Memory B cell (primary cell): ENCODE measurements at regions not wholly inside any gene's neighbourhood (a gene's known extent, or its start where the extent isn't known, plus 50 kb on each side); places are given as distances from the start of the nearest gene placed in this dataset.

Experiments
- ATAC-seq: fragments of 150-1000 bp; cut with Tn5 transposase; 2 replicates; pipeline ENCODE4 v1.10.0; 2021; ENCODE audit warnings: low read depth, mild to moderate bottlenecking, moderate library complexity
- DNase-seq, 2 donors: peaks; one replicate each; pipeline ENCODE4 v3.0.0; 2022; ENCODE audit warnings: low spot score in 2 of 2
- H3K27ac Mint-ChIP-seq: one replicate; pipeline ENCODE4 v1.8.0; 2022; ENCODE audit warnings: mild to moderate bottlenecking, moderate library complexity, mixed read lengths
- H3K27me3 Mint-ChIP-seq: one replicate; pipeline ENCODE4 v1.8.0; 2022; ENCODE audit warnings: mixed read lengths
- H3K36me3 Mint-ChIP-seq: one replicate; pipeline ENCODE4 v1.8.0; 2022; ENCODE audit warnings: mild to moderate bottlenecking, mixed read lengths
- H3K4me1 Mint-ChIP-seq: one replicate; pipeline ENCODE4 v1.8.0; 2022; ENCODE audit warnings: mixed read lengths
- H3K4me3 Mint-ChIP-seq: one replicate; pipeline ENCODE4 v1.8.0; 2022; ENCODE audit warnings: mild to moderate bottlenecking, moderate library complexity, mixed read lengths
- H3K9me3 Mint-ChIP-seq: one replicate; pipeline ENCODE4 v1.8.0; 2022; ENCODE audit warnings: mixed read lengths

DNA sequence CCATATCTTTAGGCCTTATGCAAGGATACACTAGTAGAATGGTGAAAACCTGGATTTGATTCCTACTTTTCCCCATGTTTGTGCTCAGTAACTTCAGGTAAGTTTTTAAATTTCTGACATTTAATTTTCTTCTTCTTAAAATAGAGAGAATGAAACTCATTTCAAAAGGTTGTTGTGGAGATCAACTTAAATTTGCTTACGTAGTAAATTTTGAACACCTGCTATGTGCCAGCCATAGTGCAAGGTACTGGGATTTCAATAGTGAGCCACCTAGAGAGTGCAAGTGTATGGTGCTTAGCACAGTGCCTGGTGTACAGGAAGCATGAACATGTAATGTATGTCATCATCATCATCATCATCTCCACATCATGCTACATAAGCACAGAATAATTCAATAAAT lies 73.6 kb upstream of the SMIM36 start:
- Mint-ChIP-seq H3K4me3 (no peak overlapping the region), H3K27me3 (no peaks in the 10 kb centered on the region), H3K4me1 (peaks cover 10% of the 10 kb centered on the region), H3K36me3 (no peaks in the 10 kb centered on the region), H3K9me3 (peaks cover 2% of the 10 kb centered on the region), H3K27ac (no peak overlapping the region)
- DNase-seq (no peak), ATAC-seq (no peak)

DNA sequence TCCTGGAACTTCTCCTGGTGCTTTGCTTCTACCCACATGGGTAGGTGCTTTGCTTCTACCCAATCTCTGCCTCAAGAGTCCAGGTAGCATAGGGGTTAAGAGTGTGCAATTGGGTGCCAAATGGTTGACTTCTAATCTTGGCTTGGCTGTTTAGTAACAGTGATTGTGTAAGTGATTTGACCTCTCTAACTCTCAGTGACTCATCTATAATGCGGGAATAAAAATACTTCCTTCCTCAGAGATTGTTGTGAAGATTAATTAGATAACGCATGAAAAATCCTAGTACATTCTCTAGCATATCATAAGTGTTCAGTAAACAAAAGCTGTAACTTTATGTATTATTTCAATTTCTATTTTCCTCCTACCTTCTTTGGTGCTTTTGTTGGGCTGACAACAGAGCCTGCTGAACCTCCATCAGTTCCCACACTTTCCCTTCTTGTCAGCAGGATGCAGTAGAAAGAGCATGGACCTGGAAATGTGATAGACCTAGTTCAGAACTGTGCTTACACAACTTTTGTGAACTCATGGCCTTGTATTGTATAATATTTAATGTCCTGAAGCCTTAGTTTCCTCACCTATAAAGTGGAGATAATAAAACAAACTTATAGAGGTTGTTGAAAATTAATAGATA lies 72.9 kb upstream of the SMIM36 start:
- no peak for DNase-seq

DNA sequence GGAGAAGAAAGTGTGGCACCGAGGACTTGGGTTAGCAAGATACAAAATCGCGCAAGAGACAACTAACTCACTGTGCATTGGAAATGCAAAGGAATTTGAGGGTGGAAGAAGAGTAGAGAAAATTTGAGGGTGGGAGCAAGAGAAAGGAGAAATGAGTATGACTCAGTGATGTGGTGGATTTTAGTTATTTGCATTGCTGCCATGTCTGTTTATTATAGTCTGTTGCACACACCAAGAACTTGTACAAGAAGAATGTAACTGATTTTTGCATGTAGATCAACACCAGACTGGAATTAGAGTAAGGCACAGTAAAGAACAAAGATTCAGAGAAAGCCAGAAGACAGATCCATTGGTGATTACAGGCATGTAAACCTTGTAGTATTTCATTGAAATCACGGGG lies 71.6 kb upstream of the SMIM36 start:
- ATAC-seq (no peak), DNase-seq (no peak)
- Mint-ChIP-seq H3K4me3 (no peak overlapping the region), H3K27me3 (no peaks in the 10 kb centered on the region), H3K4me1 (peaks cover 10% of the 10 kb centered on the region), H3K27ac (no peak overlapping the region), H3K9me3 (peaks cover 2% of the 10 kb centered on the region), H3K36me3 (no peaks in the 10 kb centered on the region)

More for the DNA sequence above, 72.9 kb upstream of the SMIM36 start:
- no peak overlapping the region for H3K27ac Mint-ChIP-seq
- no peaks in the 10 kb centered on the region for H3K27me3 Mint-ChIP-seq
- ATAC-seq, result no peak
- H3K4me1 Mint-ChIP-seq, result peaks cover 10% of the 10 kb centered on the region
- no peaks in the 10 kb centered on the region for H3K36me3 Mint-ChIP-seq
- no peak overlapping the region for H3K4me3 Mint-ChIP-seq
- peaks cover 2% of the 10 kb centered on the region for H3K9me3 Mint-ChIP-seq

DNA sequence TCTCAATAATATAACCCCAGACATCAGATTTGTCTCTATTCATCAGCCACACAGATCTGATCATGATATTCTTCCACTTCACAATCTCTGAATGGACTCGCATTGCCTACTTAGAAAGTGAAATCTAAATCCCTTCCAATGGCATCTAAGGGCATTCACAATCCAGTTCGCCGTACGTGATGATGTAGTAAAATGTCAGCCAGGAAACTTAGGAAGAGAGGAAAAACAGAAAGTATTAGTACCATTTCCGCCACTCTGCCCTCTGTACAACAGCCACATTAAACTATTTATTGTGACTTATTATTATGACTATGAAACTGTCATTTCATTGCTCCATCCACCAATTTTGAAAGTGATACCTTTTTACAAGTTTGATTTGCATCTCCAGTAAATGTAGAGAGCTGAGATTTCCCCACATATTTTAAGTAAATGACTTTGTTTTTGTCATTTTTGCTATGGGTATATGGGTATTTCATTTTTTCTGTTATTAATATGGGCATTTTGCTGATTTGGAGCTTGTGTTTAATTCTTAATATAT lies 69.4 kb upstream of the SMIM36 start:
- H3K27ac Mint-ChIP-seq, result peak overlapping the region; percentile 35
- ATAC-seq (no peak), DNase-seq (no peak)
- no peaks in the 10 kb centered on the region for H3K36me3 Mint-ChIP-seq
- H3K9me3 Mint-ChIP-seq, result peaks cover 2% of the 10 kb centered on the region
- peaks cover 10% of the 10 kb centered on the region for H3K4me1 Mint-ChIP-seq
- no peaks in the 10 kb centered on the region for H3K27me3 Mint-ChIP-seq
- H3K4me3 Mint-ChIP-seq, result no peak overlapping the region

DNA sequence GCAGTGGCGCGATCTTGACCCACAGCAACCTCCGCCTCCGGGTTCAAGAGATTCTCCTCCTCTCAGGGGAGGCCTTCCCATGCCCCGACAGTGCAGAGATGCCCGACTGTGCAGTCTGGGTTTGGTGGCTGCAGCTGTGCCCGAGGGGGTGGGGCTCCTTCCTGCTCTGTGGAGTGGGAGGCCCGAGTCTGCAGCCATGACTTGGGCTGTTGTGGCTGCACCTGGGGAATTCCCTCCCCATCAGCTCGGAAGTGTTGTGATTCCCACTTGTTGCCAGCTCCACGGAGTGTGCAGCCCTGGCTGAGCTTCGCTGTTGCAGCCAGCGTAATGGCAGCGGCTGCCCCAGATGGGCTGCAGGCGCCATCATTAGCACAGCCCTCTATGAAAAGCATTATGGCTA lies 66.4 kb upstream of the SMIM36 start:
- Mint-ChIP-seq H3K27me3 (no peaks in the 10 kb centered on the region), H3K4me1 (peaks cover 6% of the 10 kb centered on the region), H3K36me3 (no peaks in the 10 kb centered on the region), H3K27ac (no peak overlapping the region), H3K9me3 (peaks cover 2% of the 10 kb centered on the region), H3K4me3 (no peak overlapping the region)
- ATAC-seq (peak; percentile 37), DNase-seq (no peak)

DNA sequence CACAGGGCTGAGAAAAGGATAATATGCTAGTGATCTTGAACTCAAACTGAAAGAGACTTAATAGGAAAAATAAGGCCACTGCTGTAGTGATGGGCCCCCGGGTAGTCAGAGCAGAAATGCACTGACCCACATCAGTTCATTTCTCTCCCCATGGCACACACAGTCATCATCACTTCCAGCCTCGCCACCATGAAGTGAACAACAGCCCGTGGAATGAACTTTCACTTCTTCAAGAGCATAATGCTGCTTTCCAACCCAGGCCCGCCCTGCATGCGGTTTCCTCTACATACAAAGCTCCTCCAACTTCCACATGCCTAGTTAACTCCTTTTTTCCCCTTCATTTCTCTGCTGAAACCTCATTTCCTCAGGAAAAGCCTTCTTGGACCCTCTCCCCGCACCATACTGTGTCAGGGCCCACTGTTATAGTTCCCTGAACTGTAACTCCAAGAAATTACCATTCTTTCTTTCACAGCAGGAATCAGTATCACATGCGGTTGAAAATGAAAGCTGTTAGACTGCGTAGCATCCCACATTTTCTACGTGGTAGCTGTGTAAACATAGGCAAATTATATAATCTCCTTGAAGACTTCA lies 65.8 kb upstream of the SMIM36 start:
- Mint-ChIP-seq H3K4me1 (peaks cover 6% of the 10 kb centered on the region), H3K27me3 (no peaks in the 10 kb centered on the region), H3K9me3 (peaks cover 2% of the 10 kb centered on the region), H3K4me3 (no peak overlapping the region), H3K27ac (no peak overlapping the region), H3K36me3 (no peaks in the 10 kb centered on the region)
- peak; percentile 14 to 26 for DNase-seq
- peak; percentile 72 for ATAC-seq

DNA sequence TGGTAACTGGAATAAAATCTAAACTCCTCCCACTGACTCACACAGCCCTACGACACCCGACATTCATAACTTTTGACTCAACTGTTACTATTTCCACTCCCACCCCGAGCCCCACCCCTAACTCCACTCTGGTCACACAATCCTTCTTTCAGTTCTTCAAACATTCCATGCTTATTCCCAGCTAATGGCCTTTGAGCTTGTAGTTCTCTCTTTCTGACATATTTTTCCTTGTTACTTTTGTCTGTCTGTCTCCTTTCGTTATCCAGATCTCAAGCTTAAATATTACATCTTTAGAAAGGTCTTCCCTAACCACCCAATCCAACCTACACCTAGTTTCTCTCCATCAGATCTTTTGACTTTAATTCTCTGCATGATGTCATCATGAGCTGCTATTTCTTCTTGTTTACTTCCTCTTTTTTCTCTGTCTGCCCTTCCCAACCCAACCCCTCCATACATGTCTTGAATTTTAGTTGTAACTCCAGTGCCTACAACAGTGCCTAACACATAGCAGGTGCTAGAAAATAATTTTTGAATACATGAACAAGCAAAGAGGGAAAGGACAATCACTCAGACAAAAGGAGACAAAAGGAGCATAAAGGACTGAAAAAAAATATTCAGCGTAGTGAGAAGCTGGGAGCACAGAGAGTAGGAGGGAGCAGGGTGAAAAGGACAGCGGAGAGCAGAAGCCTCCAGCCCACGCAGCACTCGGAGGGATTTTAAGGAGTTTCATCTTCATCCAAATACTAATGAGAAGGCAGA lies 65.2 kb upstream of the SMIM36 start:
- no peak overlapping the region for H3K4me3 Mint-ChIP-seq
- H3K27ac Mint-ChIP-seq, result no peak overlapping the region
- H3K27me3 Mint-ChIP-seq, result no peaks in the 10 kb centered on the region
- ATAC-seq (peak; percentile 71), DNase-seq (no peak)
- peaks cover 3% of the 10 kb centered on the region for H3K4me1 Mint-ChIP-seq
- H3K36me3 Mint-ChIP-seq, result no peaks in the 10 kb centered on the region
- H3K9me3 Mint-ChIP-seq, result no peaks in the 10 kb centered on the region

DNA sequence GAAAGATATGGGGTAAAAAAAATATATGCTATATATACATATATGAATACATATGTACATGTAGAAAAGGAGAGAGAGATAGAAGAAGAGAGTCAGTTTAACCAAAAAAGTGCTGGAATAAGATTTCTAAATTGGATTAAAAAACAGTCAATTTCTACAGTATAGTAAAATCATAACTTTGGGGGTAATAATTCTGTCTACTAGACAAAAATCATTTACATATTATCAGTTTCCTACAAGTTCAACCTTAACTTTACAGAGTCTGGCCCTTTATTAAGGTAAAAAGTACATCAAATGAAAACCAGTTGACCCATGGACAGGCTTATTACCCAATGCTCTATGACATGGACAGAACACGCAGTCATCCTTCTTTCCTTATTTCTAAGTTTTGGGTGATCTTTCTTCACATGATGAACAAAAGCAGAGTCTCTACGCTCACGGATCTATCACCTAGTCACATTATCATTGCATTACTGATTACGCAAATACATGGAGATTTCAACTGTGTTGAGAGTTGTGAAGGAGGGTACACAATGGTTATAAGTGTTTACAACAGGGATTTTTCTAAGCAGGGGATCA lies 63.9 kb upstream of the SMIM36 start:
- no peak for DNase-seq
- Mint-ChIP-seq H3K27ac (no peak overlapping the region), H3K27me3 (no peaks in the 10 kb centered on the region), H3K4me1 (no peaks in the 10 kb centered on the region), H3K9me3 (no peaks in the 10 kb centered on the region), H3K36me3 (no peaks in the 10 kb centered on the region), H3K4me3 (no peak overlapping the region)
- ATAC-seq, result no peak

DNA sequence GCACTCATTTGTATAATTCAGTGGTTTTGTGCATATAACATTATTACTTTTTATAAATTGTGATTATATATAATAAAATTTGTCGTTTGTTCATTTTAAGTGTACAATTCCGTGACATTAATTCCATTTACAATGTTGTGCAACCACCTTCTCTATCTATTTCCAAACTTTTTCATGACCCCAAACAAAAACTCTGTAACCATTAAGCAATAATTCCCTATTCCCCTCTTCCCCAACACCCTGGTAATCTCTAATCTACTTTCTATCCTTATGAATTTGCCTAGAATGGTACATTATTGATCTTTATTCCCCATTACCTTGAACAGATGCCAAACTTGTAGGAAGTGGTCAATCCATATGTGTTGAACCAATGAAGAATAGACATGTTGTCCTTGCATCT lies 61.3 kb upstream of the SMIM36 start:
- Mint-ChIP-seq H3K36me3 (no peaks in the 10 kb centered on the region), H3K9me3 (no peaks in the 10 kb centered on the region), H3K27me3 (no peaks in the 10 kb centered on the region), H3K4me1 (no peaks in the 10 kb centered on the region), H3K27ac (no peak overlapping the region), H3K4me3 (no peak overlapping the region)
- ATAC-seq (no peak), DNase-seq (no peak)

DNA sequence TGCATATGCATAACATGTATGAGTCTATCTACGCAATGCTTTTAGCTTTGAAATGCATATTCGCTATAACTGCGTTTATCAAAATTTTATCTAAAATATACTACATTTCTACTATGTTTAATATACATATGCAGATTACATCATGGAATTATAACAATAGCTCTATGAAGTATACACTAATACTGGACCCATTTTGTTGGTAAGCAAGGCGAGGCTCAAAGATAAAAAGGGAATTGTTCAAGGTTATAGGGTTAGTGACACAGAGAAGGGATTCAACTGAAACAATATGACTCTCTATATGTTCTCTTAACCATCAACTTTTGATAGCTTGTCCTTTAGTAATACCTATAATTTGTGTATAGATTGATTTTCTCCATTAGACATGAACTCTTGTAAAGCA lies 60.9 kb upstream of the SMIM36 start:
- H3K9me3 Mint-ChIP-seq, result no peaks in the 10 kb centered on the region
- no peaks in the 10 kb centered on the region for H3K4me1 Mint-ChIP-seq
- no peak for ATAC-seq

DNA sequence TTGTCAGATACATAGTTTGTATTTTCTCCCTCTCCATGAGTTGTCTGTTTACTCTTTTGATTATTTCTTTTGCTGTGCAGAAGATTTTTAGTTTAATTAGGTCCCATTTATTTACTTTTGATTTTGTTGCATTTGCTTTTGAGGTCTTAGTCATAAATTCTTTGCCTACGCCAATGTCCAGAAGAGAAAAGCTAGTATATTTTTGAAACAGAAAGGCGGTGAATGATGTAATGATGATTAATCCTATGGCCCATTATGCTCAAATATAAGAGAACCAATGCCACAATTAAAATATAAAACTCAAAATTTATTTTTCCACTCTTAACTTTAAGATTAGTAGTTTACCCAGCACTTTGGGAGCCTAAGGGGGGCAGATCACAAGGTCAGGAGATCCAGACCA lies 59.8 kb upstream of the SMIM36 start:
- H3K4me1 Mint-ChIP-seq, result no peaks in the 10 kb centered on the region
- no peaks in the 10 kb centered on the region for H3K36me3 Mint-ChIP-seq
- no peak overlapping the region for H3K27ac Mint-ChIP-seq
- no peaks in the 10 kb centered on the region for H3K9me3 Mint-ChIP-seq
- ATAC-seq (no peak), DNase-seq (no peak)
- no peak overlapping the region for H3K4me3 Mint-ChIP-seq
- H3K27me3 Mint-ChIP-seq, result no peaks in the 10 kb centered on the region

More for the DNA sequence above, 60.9 kb upstream of the SMIM36 start:
- DNase-seq, result no peak
- Mint-ChIP-seq H3K27me3 (no peaks in the 10 kb centered on the region), H3K4me3 (no peak overlapping the region), H3K27ac (no peak overlapping the region), H3K36me3 (no peaks in the 10 kb centered on the region)

DNA sequence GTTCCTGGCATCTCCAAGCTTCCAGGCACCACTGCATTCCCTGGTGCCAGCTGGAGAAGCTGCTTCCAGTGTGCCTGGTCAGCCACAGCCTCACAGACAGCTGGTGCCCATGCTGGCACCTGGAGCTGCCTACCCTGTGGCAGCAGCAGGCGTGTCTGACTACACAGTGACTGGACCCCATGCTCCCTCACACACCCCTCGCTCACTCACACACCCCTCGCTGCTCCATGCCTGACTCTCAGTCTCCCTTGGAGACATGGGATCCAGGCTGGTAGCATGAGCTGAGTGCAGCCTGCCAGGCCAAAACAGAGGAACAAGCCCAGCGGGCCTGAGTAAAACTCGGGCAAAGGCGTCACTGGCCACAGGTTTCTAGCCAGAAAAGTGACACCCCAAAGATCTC lies 59.1 kb upstream of the SMIM36 start:
- Mint-ChIP-seq H3K4me3 (no peak overlapping the region), H3K4me1 (no peaks in the 10 kb centered on the region), H3K27me3 (no peaks in the 10 kb centered on the region), H3K9me3 (no peaks in the 10 kb centered on the region), H3K36me3 (no peaks in the 10 kb centered on the region), H3K27ac (no peak overlapping the region)
- ATAC-seq (no peak), DNase-seq (no peak)

DNA sequence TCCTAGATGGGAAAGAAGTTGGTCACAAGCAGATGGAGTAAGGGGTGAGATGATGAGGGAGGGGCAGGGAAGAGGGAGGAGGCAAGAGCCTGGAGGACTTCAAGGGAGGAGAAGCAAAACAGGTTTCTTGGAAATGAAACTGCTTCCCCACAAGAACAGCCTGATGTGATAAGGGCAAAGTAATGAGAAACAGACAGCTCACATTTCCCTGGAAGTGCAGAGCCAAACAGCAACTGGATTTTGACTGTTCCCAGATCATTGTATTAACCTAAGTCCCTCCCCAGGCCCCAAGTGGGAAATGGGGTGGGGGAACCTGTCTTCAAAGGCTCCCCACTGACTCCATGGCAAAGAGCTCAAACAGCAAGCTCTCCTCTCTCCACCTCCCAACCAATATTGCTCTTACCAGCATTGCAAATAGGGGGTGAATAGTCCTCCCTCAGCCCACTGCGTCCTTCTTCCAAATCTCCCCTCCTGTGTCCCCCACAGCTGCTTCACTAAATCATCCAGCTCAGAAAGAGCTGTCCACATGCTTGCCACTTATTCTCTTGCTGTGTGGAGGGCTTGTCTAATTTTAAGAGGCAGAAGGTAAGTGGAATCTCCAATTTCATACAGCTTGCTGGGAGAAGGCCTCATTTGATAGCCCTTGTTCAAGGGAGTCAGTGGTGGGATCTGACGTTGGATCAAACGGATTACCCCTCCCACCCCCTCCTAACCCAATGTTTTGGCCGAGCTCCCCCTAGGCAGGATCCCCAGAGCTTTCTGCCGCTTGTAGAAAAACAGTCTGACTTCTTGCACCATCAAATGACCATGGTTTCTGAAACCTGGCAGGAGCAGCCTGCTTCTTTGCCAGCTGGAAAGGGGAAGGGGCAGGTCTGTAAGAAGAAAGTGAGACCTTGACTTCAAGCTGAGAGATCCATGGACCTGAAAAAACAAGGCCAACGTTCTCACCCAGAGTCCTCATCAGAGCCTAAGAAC lies 56.3 kb upstream of the SMIM36 start:
- ATAC-seq (no peak), DNase-seq (no peak)
- Mint-ChIP-seq H3K36me3 (no peaks in the 10 kb centered on the region), H3K27ac (no peak overlapping the region), H3K9me3 (no peaks in the 10 kb centered on the region), H3K4me3 (no peak overlapping the region), H3K4me1 (no peaks in the 10 kb centered on the region), H3K27me3 (no peaks in the 10 kb centered on the region)
